SK-N-SH (cell line): ENCODE measurements at regions not wholly inside any gene's neighbourhood (a gene's known extent, or its start where the extent isn't known, plus 50 kb on each side); places are given as distances from the start of the nearest gene placed in this dataset.

Source experiments
- EP300 ChIP-seq, 2 experiments: IDR thresholded peaks; 2 replicates each; pipeline versions ENCODE4 v1.4.0 to v1.6.1; 2012; ENCODE audit warnings: borderline replicate concordance in 1 of 2, low read depth in 1 of 2, low read length in 1 of 2
- MAX ChIP-seq: IDR thresholded peaks from 2 replicates; pipeline ENCODE4 v1.4.0; 2012; ENCODE audit warnings: low read depth
- MEF2A ChIP-seq: IDR thresholded peaks from 2 replicates; pipeline ENCODE4 v1.4.0; 2012; ENCODE audit warnings: low read depth, borderline replicate concordance
- RCOR1 ChIP-seq: fragments of 150-350 bp; IDR thresholded peaks from 2 replicates; pipeline ENCODE4 v1.6.1; 2017; ENCODE audit warnings: antibody characterized with exemption, low read length
- REST ChIP-seq: IDR thresholded peaks from 2 replicates; pipeline ENCODE4 v1.6.1; 2012; ENCODE audit warnings: mild to moderate bottlenecking, low read depth, low read length, moderate library complexity
- SIN3A ChIP-seq: IDR thresholded peaks from 2 replicates; pipeline ENCODE4 v1.6.1; 2012; ENCODE audit warnings: low read depth, mild to moderate bottlenecking, low read length, moderate library complexity, borderline replicate concordance
- TAF1 ChIP-seq: IDR thresholded peaks from 2 replicates; pipeline ENCODE4 v1.6.1; 2012; ENCODE audit warnings: low read depth, mild to moderate bottlenecking, low read length, moderate library complexity, borderline replicate concordance
- TCF12 ChIP-seq: IDR thresholded peaks from 2 replicates; pipeline ENCODE4 v1.4.0; 2012
- YY1 ChIP-seq: IDR thresholded peaks from 2 replicates; pipeline ENCODE4 v1.4.0; 2012; ENCODE audit warnings: low read depth, mild to moderate bottlenecking
- TF ChIP-seq, protein P1 (sequence below): fragments of 200-600 bp; sonication (generic); IDR thresholded peaks from 2 replicates; pipeline ENCODE4 v1.6.1; 2017; ENCODE audit warnings: antibody characterized with exemption, mild to moderate bottlenecking, moderate library complexity
- TF ChIP-seq, protein P2 (sequence below): fragments of 150-350 bp; IDR thresholded peaks from 2 replicates; pipeline ENCODE4 v1.6.1; 2017; ENCODE audit warnings: antibody characterized with exemption, low read length, low read depth, borderline replicate concordance

GRCh38 chr3:15889936-15890335, 92.2 kb upstream of the ANKRD28 start:
- no peak for TF ChIP-seq MEF2A
- TF ChIP-seq, protein P1, sequence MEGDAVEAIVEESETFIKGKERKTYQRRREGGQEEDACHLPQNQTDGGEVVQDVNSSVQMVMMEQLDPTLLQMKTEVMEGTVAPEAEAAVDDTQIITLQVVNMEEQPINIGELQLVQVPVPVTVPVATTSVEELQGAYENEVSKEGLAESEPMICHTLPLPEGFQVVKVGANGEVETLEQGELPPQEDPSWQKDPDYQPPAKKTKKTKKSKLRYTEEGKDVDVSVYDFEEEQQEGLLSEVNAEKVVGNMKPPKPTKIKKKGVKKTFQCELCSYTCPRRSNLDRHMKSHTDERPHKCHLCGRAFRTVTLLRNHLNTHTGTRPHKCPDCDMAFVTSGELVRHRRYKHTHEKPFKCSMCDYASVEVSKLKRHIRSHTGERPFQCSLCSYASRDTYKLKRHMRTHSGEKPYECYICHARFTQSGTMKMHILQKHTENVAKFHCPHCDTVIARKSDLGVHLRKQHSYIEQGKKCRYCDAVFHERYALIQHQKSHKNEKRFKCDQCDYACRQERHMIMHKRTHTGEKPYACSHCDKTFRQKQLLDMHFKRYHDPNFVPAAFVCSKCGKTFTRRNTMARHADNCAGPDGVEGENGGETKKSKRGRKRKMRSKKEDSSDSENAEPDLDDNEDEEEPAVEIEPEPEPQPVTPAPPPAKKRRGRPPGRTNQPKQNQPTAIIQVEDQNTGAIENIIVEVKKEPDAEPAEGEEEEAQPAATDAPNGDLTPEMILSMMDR = no peak
- no peak for TF ChIP-seq REST
- TF ChIP-seq EP300 (IDR thresholded peaks at IDR 0.05; ENCODE audit: borderline replicate concordance in 1 of 2, low read depth in 1 of 2, low read length in 1 of 2) = no peak
- TF ChIP-seq RCOR1 = no peak
- TF ChIP-seq, protein P2, sequence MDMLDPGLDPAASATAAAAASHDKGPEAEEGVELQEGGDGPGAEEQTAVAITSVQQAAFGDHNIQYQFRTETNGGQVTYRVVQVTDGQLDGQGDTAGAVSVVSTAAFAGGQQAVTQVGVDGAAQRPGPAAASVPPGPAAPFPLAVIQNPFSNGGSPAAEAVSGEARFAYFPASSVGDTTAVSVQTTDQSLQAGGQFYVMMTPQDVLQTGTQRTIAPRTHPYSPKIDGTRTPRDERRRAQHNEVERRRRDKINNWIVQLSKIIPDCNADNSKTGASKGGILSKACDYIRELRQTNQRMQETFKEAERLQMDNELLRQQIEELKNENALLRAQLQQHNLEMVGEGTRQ = no peak
- TF ChIP-seq YY1 = no peak
- TF ChIP-seq TCF12 = no peak
- no peak for TF ChIP-seq MAX
- no peak for TF ChIP-seq TAF1
- no peak for TF ChIP-seq SIN3A
